Tibial nerve (tissue), 4 donors: ENCODE measurements at regions not wholly inside any gene's neighbourhood (a gene's known extent, or its start where the extent isn't known, plus 50 kb on each side); places are given as distances from the start of the nearest gene placed in this dataset.

Experiments
- EP300 ChIP-seq, 2 donors: sonication (generic); formaldehyde crosslinking; IDR thresholded peaks; one replicate each; pipeline ENCODE4 v1.6.1; 2017; ENCODE audit warnings: antibody characterized with exemption in 2 of 2, mild to moderate bottlenecking in 1 of 2
- TF ChIP-seq, protein P1 (sequence below), 5 experiments: fragments of 200-600 bp in 3 of 5; fragments of 450-650 bp in 2 of 5; sonication (generic) in 3 of 5; IDR thresholded peaks; one replicate each; pipeline ENCODE4 v1.5.1; 2016 to 2019; ENCODE audit warnings: antibody characterized with exemption in 5 of 5, mild to moderate bottlenecking in 3 of 5, moderate library complexity in 2 of 5

DNA sequence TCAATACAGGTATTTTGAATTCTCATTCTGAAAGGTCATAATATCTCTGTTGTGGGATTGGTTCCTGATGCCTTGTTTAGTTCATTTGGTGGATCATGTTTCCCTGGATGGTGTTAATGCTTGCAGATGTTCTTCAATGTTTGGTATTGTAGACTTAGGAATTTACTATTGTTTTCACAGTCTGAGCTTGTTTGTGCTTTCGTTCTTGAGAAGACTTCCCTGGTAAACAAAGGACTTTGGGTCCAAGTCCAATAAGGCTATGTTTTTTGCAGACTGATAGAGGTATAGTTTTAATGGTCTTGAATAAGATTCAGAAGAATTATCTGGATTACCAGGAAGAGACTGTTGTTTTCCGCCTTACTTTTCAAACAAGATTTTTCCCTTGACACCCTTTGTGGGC is 1646.3 kb downstream of the AMY1C start:
- TF ChIP-seq, protein P1, sequence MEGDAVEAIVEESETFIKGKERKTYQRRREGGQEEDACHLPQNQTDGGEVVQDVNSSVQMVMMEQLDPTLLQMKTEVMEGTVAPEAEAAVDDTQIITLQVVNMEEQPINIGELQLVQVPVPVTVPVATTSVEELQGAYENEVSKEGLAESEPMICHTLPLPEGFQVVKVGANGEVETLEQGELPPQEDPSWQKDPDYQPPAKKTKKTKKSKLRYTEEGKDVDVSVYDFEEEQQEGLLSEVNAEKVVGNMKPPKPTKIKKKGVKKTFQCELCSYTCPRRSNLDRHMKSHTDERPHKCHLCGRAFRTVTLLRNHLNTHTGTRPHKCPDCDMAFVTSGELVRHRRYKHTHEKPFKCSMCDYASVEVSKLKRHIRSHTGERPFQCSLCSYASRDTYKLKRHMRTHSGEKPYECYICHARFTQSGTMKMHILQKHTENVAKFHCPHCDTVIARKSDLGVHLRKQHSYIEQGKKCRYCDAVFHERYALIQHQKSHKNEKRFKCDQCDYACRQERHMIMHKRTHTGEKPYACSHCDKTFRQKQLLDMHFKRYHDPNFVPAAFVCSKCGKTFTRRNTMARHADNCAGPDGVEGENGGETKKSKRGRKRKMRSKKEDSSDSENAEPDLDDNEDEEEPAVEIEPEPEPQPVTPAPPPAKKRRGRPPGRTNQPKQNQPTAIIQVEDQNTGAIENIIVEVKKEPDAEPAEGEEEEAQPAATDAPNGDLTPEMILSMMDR (IDR thresholded peaks at IDR 0.05): no peak
- TF ChIP-seq EP300 (IDR thresholded peaks at IDR 0.05): no peak
